Aorta (tissue), 5 donors: ENCODE measurements at regions not wholly inside any gene's neighbourhood (a gene's known extent, or its start where the extent isn't known, plus 50 kb on each side); places are given as distances from the start of the nearest gene placed in this dataset.
A peak's percentile ranks its signal among the peaks of the same experiment; 100 is the strongest.

ENCODE experiments used
- ATAC-seq: fragments of 200-7000 bp; cut with Tn5 transposase; one replicate; pipeline ENCODE4 v1.9.1; 2022; ENCODE audit warnings: moderate library complexity; ENCODE audit not compliant: low FRiP score
- DNase-seq, 2 donors: peaks; one replicate each; pipeline ENCODE4 v3.0.0-alpha.2; 2020
- H3K27ac ChIP-seq, 2 donors: one replicate each; pipeline ENCODE4 v1.5.1; 2013; ENCODE audit warnings: low read length in 2 of 2, mild to moderate bottlenecking in 2 of 2, moderate library complexity in 2 of 2, control low read depth in 1 of 2, inconsistent platforms in 1 of 2, low read depth in 1 of 2
- H3K27me3 ChIP-seq, 2 donors: one replicate each; pipeline ENCODE4 v1.6.1; 2013; ENCODE audit warnings: control low read depth in 1 of 2, low read length in 1 of 2, mild to moderate bottlenecking in 1 of 2, moderate library complexity in 1 of 2; ENCODE audit not compliant: insufficient read depth in 2 of 2, control insufficient read depth in 1 of 2
- H3K36me3 ChIP-seq, 2 donors: one replicate each; pipeline ENCODE4 v1.6.1; 2013; ENCODE audit warnings: control low read depth in 1 of 2, low read length in 1 of 2, mild to moderate bottlenecking in 1 of 2; ENCODE audit not compliant: insufficient read depth in 2 of 2, control insufficient read depth in 1 of 2
- H3K4me1 ChIP-seq, 2 donors: one replicate each; pipeline ENCODE4 v1.6.1; 2013; ENCODE audit warnings: low read length in 2 of 2, control low read depth in 1 of 2, mild to moderate bottlenecking in 1 of 2, moderate library complexity in 1 of 2; ENCODE audit not compliant: insufficient read depth in 2 of 2, control insufficient read depth in 1 of 2
- H3K4me3 ChIP-seq, 2 donors: one replicate each; pipeline ENCODE4 v1.5.1; 2013; ENCODE audit warnings: low read length in 2 of 2, control low read depth in 1 of 2, mild to moderate bottlenecking in 1 of 2
- H3K9me3 ChIP-seq: one replicate; pipeline ENCODE4 v1.6.1; 2013; ENCODE audit warnings: mild to moderate bottlenecking, low read length; ENCODE audit not compliant: control insufficient read depth
- WGBS, 2 donors: extraction: QIAGEN DNeasy Blood & Tissue Kit; methylation state at CpG; one replicate each; pipeline ENCODE4 v1.1.7; 2013; 5-methylcytosine and 5-hydroxymethylcytosine counted together
- intact Hi-C, 2 donors: fragments of 100-400 bp; cut with DNase I; formaldehyde crosslinking; loops; one replicate each; pipeline versions ENCODE4 v1.14.2 to v1.15.0; 2022
- donor health status: healthy with polysubstance abuse.
- donor health status: Bipolar disorder and iron deficiency.
- donor health status: DM: no; HTN: no; CAD: no.
- donor health status: DM: no; HTN: no; CAD: no.
- donor health status: DM: yes; HTN: yes; CAD: no.

- no peak overlapping the region for H3K4me3 ChIP-seq
- H3K9me3 ChIP-seq: peaks cover 3% of the 10 kb centered on the region
- H3K36me3 ChIP-seq: no peaks in the 10 kb centered on the region
- H3K4me1 ChIP-seq: no peaks in the 10 kb centered on the region
- 62 to 68% methylated on average over 5 of the region's 5 CpGs for WGBS, 2 donors
- DNase-seq (no peak), ATAC-seq (peak; percentile 38)
- no peaks in the 10 kb centered on the region for H3K27me3 ChIP-seq
- intact Hi-C loops: no loop called here
- H3K27ac ChIP-seq: no peak overlapping the region
Measured at GRCh38 chr4:13294961-13295605, 189.1 kb downstream of the RAB28 start.

- 91 to 92% methylated on average over 1 of the region's 1 CpG for WGBS, 2 donors
- H3K36me3 ChIP-seq: no peaks in the 10 kb centered on the region
- H3K4me3 ChIP-seq: no peak overlapping the region
- ATAC-seq (no peak), DNase-seq (no peak)
- H3K27ac ChIP-seq: no peak overlapping the region
- H3K9me3 ChIP-seq: peaks cover 2% of the 10 kb centered on the region
- H3K4me1 ChIP-seq: no peaks in the 10 kb centered on the region
- H3K27me3 ChIP-seq: no peaks in the 10 kb centered on the region
- intact Hi-C loops: no loop called here
Measured at GRCh38 chr4:13292372-13292771, 191.8 kb downstream of the RAB28 start.

GRCh38 chr4:13289391-13289790 is 194.7 kb downstream of the RAB28 start:
- Histone ChIP-seq H3K27me3 (no peaks in the 10 kb centered on the region), H3K36me3 (no peaks in the 10 kb centered on the region), H3K27ac (no peak overlapping the region), H3K9me3 (no peaks in the 10 kb centered on the region), H3K4me1 (no peaks in the 10 kb centered on the region), H3K4me3 (no peak overlapping the region)
- 67 to 96% methylated on average over 1 of the region's 1 CpG for WGBS, 2 donors
- ATAC-seq (no peak), DNase-seq (no peak)
- intact Hi-C loops: no loop called here

- DNase-seq (no peak), ATAC-seq (no peak)
- H3K27ac ChIP-seq: no peak overlapping the region
- H3K27me3 ChIP-seq: no peaks in the 10 kb centered on the region
- H3K36me3 ChIP-seq: peaks cover 0 to 2% of the 10 kb centered on the region in 2 donors
- H3K9me3 ChIP-seq: no peaks in the 10 kb centered on the region
- no peaks in the 10 kb centered on the region for H3K4me1 ChIP-seq
- H3K4me3 ChIP-seq: no peak overlapping the region
- intact Hi-C loops: no loop called here
Measured at GRCh38 chr4:13285336-13285735, 198.8 kb downstream of the RAB28 start.

- ATAC-seq: no peak
Measured at GRCh38 chr4:13284932-13285331, 199.2 kb downstream of the RAB28 start.

GRCh38 chr4:13276357-13276756 is 207.8 kb downstream of the RAB28 start:
- no peaks in the 10 kb centered on the region for H3K36me3 ChIP-seq
- H3K27ac ChIP-seq: no peak overlapping the region
- no peak for DNase-seq
- intact Hi-C loops: no loop called here
- no peaks in the 10 kb centered on the region for H3K27me3 ChIP-seq
- ATAC-seq: no peak
- H3K4me1 ChIP-seq: no peaks in the 10 kb centered on the region
- WGBS, 2 donors: 96 to 98% methylated on average over 1 of the region's 1 CpG
- H3K4me3 ChIP-seq: no peak overlapping the region
- peaks cover 8% of the 10 kb centered on the region for H3K9me3 ChIP-seq

More at GRCh38 chr4:13284932-13285331, 199.2 kb downstream of the RAB28 start:
- no peaks in the 10 kb centered on the region for H3K4me1 ChIP-seq
- intact Hi-C loops: no loop called here
- DNase-seq: no peak
- no peak overlapping the region for H3K27ac ChIP-seq
- H3K9me3 ChIP-seq: no peaks in the 10 kb centered on the region
- peaks cover 0 to 2% of the 10 kb centered on the region in 2 donors for H3K36me3 ChIP-seq
- WGBS, 2 donors: 77 to 80% methylated on average over 2 of the region's 2 CpGs
- H3K4me3 ChIP-seq: no peak overlapping the region
- no peaks in the 10 kb centered on the region for H3K27me3 ChIP-seq

GRCh38 chr4:13268703-13269102 is 215.4 kb downstream of the RAB28 start:
- Histone ChIP-seq H3K4me3 (no peak overlapping the region), H3K9me3 (no peaks in the 10 kb centered on the region), H3K27ac (no peak overlapping the region), H3K4me1 (peaks cover 0 to 3% of the 10 kb centered on the region in 2 donors), H3K27me3 (no peaks in the 10 kb centered on the region), H3K36me3 (no peaks in the 10 kb centered on the region)
- 57 to 74% methylated on average over 3 of the region's 3 CpGs for WGBS, 2 donors
- ATAC-seq: no peak
- intact Hi-C loops: no loop called here
- DNase-seq: no peak

- DNase-seq: no peak
- H3K4me3 ChIP-seq: no peak overlapping the region
- WGBS, 2 donors: 69 to 75% methylated on average over 4 of the region's 4 CpGs
Measured at GRCh38 chr4:13268165-13268564, 216.0 kb downstream of the RAB28 start.

GRCh38 chr4:13267091-13267490 is 217.0 kb downstream of the RAB28 start:
- Histone ChIP-seq H3K36me3 (no peaks in the 10 kb centered on the region), H3K27ac (no peak overlapping the region), H3K27me3 (no peaks in the 10 kb centered on the region), H3K9me3 (peaks cover 1% of the 10 kb centered on the region), H3K4me1 (peaks cover 0 to 3% of the 10 kb centered on the region in 2 donors), H3K4me3 (no peak overlapping the region)
- ATAC-seq: no peak
- WGBS, 2 donors: 25 to 37% methylated on average over 2 of the region's 2 CpGs
- intact Hi-C loops: no loop called here
- no peak for DNase-seq

More at GRCh38 chr4:13268165-13268564, 216.0 kb downstream of the RAB28 start:
- no peak for ATAC-seq
- H3K27ac ChIP-seq: no peak overlapping the region
- H3K4me1 ChIP-seq: peaks cover 0 to 3% of the 10 kb centered on the region in 2 donors
- H3K36me3 ChIP-seq: no peaks in the 10 kb centered on the region
- intact Hi-C loops: no loop called here
- H3K27me3 ChIP-seq: no peaks in the 10 kb centered on the region
- H3K9me3 ChIP-seq: no peaks in the 10 kb centered on the region
